Cardiac muscle cell (in vitro differentiated cells and primary cell): ENCODE measurements at regions not wholly inside any gene's neighbourhood (a gene's known extent, or its start where the extent isn't known, plus 50 kb on each side); places are given as distances from the start of the nearest gene placed in this dataset.

Experiments used
- DNase-seq, 2 donors: peaks; one replicate each; pipeline versions ENCODE4 v3.0.0 to v3.0.0-alpha.2; 2010 to 2017; ENCODE audit warnings: low read depth in 1 of 2, low spot score in 1 of 2
- H3K27ac ChIP-seq: fragments of 200-600 bp; sonication (generic); 2 replicates; pipeline ENCODE4 v1.5.1; 2016
- H3K27me3 ChIP-seq: fragments of 200-600 bp; sonication (generic); 2 replicates; pipeline ENCODE4 v1.6.0; 2016; ENCODE audit warnings: control low read depth
- H3K36me3 ChIP-seq: fragments of 200-600 bp; sonication (generic); 2 replicates; pipeline ENCODE4 v1.5.1; 2016; ENCODE audit warnings: control low read depth
- H3K4me1 ChIP-seq: fragments of 200-600 bp; sonication (generic); 2 replicates; pipeline ENCODE4 v1.8.1; 2017; ENCODE audit warnings: low read depth, mild to moderate bottlenecking, mixed run types
- H3K4me3 ChIP-seq: fragments of 200-600 bp; sonication (generic); 2 replicates; pipeline ENCODE4 v1.5.1; 2016; ENCODE audit warnings: mild to moderate bottlenecking
- H3K9me3 ChIP-seq: fragments of 200-600 bp; sonication (generic); 2 replicates; pipeline ENCODE4 v1.5.1; 2017; ENCODE audit warnings: low read depth, mild to moderate bottlenecking, control low read depth
- TF ChIP-seq, protein P1 (sequence below): IDR thresholded peaks from 2 replicates; pipeline ENCODE4 v1.5.1; 2012; ENCODE audit warnings: low read depth, mild to moderate bottlenecking, low read length

GRCh38 chr2:54059504-54059903 lies 55.9 kb upstream of the ACYP2 start:
- H3K27me3 ChIP-seq: no peaks in the 10 kb centered on the region
- no peaks in the 10 kb centered on the region for H3K9me3 ChIP-seq
- no peak overlapping the region for H3K27ac ChIP-seq
- no peaks in the 10 kb centered on the region for H3K36me3 ChIP-seq
- H3K4me3 ChIP-seq: no peak overlapping the region
- TF ChIP-seq, protein P1, sequence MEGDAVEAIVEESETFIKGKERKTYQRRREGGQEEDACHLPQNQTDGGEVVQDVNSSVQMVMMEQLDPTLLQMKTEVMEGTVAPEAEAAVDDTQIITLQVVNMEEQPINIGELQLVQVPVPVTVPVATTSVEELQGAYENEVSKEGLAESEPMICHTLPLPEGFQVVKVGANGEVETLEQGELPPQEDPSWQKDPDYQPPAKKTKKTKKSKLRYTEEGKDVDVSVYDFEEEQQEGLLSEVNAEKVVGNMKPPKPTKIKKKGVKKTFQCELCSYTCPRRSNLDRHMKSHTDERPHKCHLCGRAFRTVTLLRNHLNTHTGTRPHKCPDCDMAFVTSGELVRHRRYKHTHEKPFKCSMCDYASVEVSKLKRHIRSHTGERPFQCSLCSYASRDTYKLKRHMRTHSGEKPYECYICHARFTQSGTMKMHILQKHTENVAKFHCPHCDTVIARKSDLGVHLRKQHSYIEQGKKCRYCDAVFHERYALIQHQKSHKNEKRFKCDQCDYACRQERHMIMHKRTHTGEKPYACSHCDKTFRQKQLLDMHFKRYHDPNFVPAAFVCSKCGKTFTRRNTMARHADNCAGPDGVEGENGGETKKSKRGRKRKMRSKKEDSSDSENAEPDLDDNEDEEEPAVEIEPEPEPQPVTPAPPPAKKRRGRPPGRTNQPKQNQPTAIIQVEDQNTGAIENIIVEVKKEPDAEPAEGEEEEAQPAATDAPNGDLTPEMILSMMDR: no peak
- no peak for DNase-seq
- no peaks in the 10 kb centered on the region for H3K4me1 ChIP-seq

- no peaks in the 10 kb centered on the region for H3K36me3 ChIP-seq
- H3K4me3 ChIP-seq: no peak overlapping the region
- no peaks in the 10 kb centered on the region for H3K9me3 ChIP-seq
- H3K4me1 ChIP-seq: no peaks in the 10 kb centered on the region
- DNase-seq: no peak
- H3K27me3 ChIP-seq: no peaks in the 10 kb centered on the region
- no peak overlapping the region for H3K27ac ChIP-seq
- TF ChIP-seq, protein P1: no peak
These were observed 57.0 kb upstream of the ACYP2 start for GRCh38 chr2:54058449-54058848.

DNA sequence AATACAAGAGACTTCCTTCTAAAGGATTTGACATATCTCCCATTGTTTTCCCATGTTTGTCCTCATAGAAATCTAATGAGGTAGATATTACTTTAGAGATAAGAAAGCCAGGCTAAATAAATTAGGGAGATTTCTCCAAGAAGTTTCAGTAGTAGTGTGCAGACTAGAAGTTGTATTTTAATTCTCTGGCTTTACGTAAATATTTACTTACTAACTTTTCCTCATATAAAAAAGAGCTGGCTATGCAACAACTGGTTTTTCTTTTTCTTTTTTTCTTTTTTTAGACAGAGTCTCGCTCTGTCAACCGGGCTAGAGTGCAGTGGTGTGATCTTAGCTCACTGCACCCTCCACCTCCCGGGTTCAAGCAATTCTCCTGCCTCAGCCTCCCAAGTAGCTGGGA lies 60.6 kb upstream of the ACYP2 start:
- Histone ChIP-seq H3K9me3 (no peaks in the 10 kb centered on the region), H3K27ac (no peak overlapping the region), H3K4me3 (no peak overlapping the region), H3K4me1 (peaks cover 1% of the 10 kb centered on the region), H3K36me3 (no peaks in the 10 kb centered on the region), H3K27me3 (no peaks in the 10 kb centered on the region)
- TF ChIP-seq, protein P1: no peak
- no peak for DNase-seq

- TF ChIP-seq, protein P1: no peak
- no peaks in the 10 kb centered on the region for H3K36me3 ChIP-seq
- H3K4me1 ChIP-seq: peaks cover 5% of the 10 kb centered on the region
- H3K4me3 ChIP-seq: no peak overlapping the region
- H3K27ac ChIP-seq: no peak overlapping the region
- H3K9me3 ChIP-seq: no peaks in the 10 kb centered on the region
- H3K27me3 ChIP-seq: no peaks in the 10 kb centered on the region
- DNase-seq: no peak
These were observed 61.1 kb upstream of the ACYP2 start for GRCh38 chr2:54054271-54054670.

DNA sequence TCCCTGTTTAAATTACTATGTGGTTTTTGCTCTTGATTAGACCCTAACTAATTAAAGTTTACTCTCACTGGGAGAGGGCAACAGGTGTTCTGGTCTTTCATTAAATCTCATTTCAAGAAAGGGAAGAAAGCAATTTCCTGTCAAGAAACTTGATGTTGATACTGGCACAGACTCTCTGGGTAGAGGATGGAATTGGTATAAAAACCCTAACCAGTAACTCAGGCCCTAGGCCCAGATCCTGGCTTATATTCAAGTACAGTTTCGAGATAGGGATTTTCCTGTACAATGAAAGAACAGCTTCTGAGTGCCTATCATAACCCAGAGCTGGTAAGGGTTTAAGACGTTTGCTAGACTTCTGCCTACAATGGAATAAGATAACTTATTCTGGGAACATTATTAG lies 61.6 kb upstream of the ACYP2 start:
- no peaks in the 10 kb centered on the region for H3K9me3 ChIP-seq
- H3K27me3 ChIP-seq: no peaks in the 10 kb centered on the region
- H3K27ac ChIP-seq: no peak overlapping the region
- H3K4me1 ChIP-seq: peaks cover 6% of the 10 kb centered on the region
- TF ChIP-seq, protein P1: no peak
- no peak overlapping the region for H3K4me3 ChIP-seq
- no peaks in the 10 kb centered on the region for H3K36me3 ChIP-seq
- DNase-seq: no peak
